DND-41 (cell line): ENCODE measurements at regions not wholly inside any gene's neighbourhood (a gene's known extent, or its start where the extent isn't known, plus 50 kb on each side); places are given as distances from the start of the nearest gene placed in this dataset.

ENCODE experiments used
- ATAC-seq: fragments of 200-7000 bp; cut with Tn5 transposase; 3 replicates; pipeline ENCODE4 v1.9.1; 2021; ENCODE audit warnings: low read depth; ENCODE audit not compliant: insufficient read depth
- DNase-seq: peaks from one replicate; pipeline ENCODE4 v3.0.0-alpha.2; 2020
- H2AFZ ChIP-seq: 2 replicates; pipeline ENCODE4 v1.6.0; 2012; ENCODE audit warnings: low read depth, low read length
- H3K27ac ChIP-seq: 2 replicates; pipeline ENCODE4 v1.5.1; 2012; ENCODE audit warnings: low read length, inconsistent platforms
- H3K27me3 ChIP-seq: fragments of 200-600 bp; sonication (generic); 2 replicates; pipeline ENCODE4 v1.6.0; 2012; ENCODE audit warnings: low read length, mild to moderate bottlenecking, inconsistent platforms; ENCODE audit not compliant: insufficient read depth, poor library complexity
- H3K36me3 ChIP-seq: 2 replicates; pipeline ENCODE4 v1.5.1; 2012; ENCODE audit warnings: low read length, inconsistent platforms; ENCODE audit not compliant: insufficient read depth
- H3K4me1 ChIP-seq: 2 replicates; pipeline ENCODE4 v1.5.1; 2012; ENCODE audit warnings: mild to moderate bottlenecking, low read length; ENCODE audit not compliant: insufficient read depth
- H3K4me2 ChIP-seq: 2 replicates; pipeline ENCODE4 v1.6.0; 2012; ENCODE audit warnings: mild to moderate bottlenecking, moderate library complexity, low read length, inconsistent platforms; ENCODE audit not compliant: insufficient read depth
- H3K4me3 ChIP-seq, 2 experiments: fragments of 200-600 bp in 1 of 2; shearing (Covaris generic) in 1 of 2; 2 replicates each; pipeline ENCODE4 v1.5.1; 2012 to 2016; ENCODE audit warnings: inconsistent platforms in 2 of 2, low read length in 2 of 2, mild to moderate bottlenecking in 2 of 2, low read depth in 1 of 2, moderate library complexity in 1 of 2
- H3K79me2 ChIP-seq: 2 replicates; pipeline ENCODE4 v1.6.0; 2012; ENCODE audit warnings: low read length, inconsistent platforms; ENCODE audit not compliant: insufficient read depth
- H3K9ac ChIP-seq: 2 replicates; pipeline ENCODE4 v1.6.0; 2012; ENCODE audit warnings: low read depth, mild to moderate bottlenecking, inconsistent platforms, low read length, moderate library complexity
- H3K9me3 ChIP-seq: 2 replicates; pipeline ENCODE4 v1.5.1; 2012; ENCODE audit warnings: low read length, moderate library complexity, mild to moderate bottlenecking, inconsistent platforms; ENCODE audit not compliant: insufficient read depth, severe bottlenecking
- H4K20me1 ChIP-seq: 2 replicates; pipeline ENCODE4 v1.6.0; 2012; ENCODE audit warnings: low read length; ENCODE audit not compliant: insufficient read depth
- CTCF ChIP-seq: IDR thresholded peaks from 2 replicates; pipeline ENCODE4 v1.5.1; 2012; ENCODE audit warnings: borderline replicate concordance, low read length, moderate library complexity, mild to moderate bottlenecking; ENCODE audit not compliant: poor library complexity, severe bottlenecking; ENCODE audit errors: extremely low read depth
- EZH2 ChIP-seq: IDR thresholded peaks from 3 replicates; pipeline ENCODE4 v1.6.1; 2012; ENCODE audit warnings: borderline replicate concordance, low read depth, mild to moderate bottlenecking, moderate library complexity, low read length, inconsistent platforms; ENCODE audit not compliant: severe bottlenecking

- no peak for TF ChIP-seq CTCF
- no peak for TF ChIP-seq EZH2
- ATAC-seq = no peak
- H3K4me3 ChIP-seq = no peak overlapping the region
These were observed 380.3 kb upstream of the RSPO3 start for GRCh38 chr6:126738146-126738545.

GRCh38 chr6:126738641-126739040 is 379.8 kb upstream of the RSPO3 start:
- DNase-seq (no peak), ATAC-seq (no peak)
- TF ChIP-seq EZH2 (no peak), CTCF (no peak)
- Histone ChIP-seq H4K20me1 (no peaks in the 10 kb centered on the region), H3K27ac (no peak overlapping the region), H3K4me3 (no peak overlapping the region), H3K4me2 (no peak overlapping the region), H3K36me3 (no peaks in the 10 kb centered on the region), H3K27me3 (no peaks in the 10 kb centered on the region), H3K4me1 (no peaks in the 10 kb centered on the region), H3K79me2 (no peaks in the 10 kb centered on the region), H3K9ac (no peak overlapping the region), H2AFZ (no peak overlapping the region), H3K9me3 (no peaks in the 10 kb centered on the region)

More at GRCh38 chr6:126738146-126738545, 380.3 kb upstream of the RSPO3 start:
- no peak overlapping the region for H3K4me2 ChIP-seq
- H3K27ac ChIP-seq = no peak overlapping the region
- no peak overlapping the region for H2AFZ ChIP-seq
- DNase-seq = no peak
- H4K20me1 ChIP-seq = no peaks in the 10 kb centered on the region
- H3K9ac ChIP-seq = no peak overlapping the region
- H3K9me3 ChIP-seq = no peaks in the 10 kb centered on the region
- no peaks in the 10 kb centered on the region for H3K4me1 ChIP-seq
- H3K27me3 ChIP-seq = no peaks in the 10 kb centered on the region
- no peaks in the 10 kb centered on the region for H3K36me3 ChIP-seq
- H3K79me2 ChIP-seq = no peaks in the 10 kb centered on the region

- ATAC-seq = no peak
- Histone ChIP-seq H3K4me2 (no peak overlapping the region), H3K4me3 (no peak overlapping the region), H3K9ac (no peak overlapping the region), H3K27ac (no peak overlapping the region), H3K79me2 (no peaks in the 10 kb centered on the region), H3K9me3 (no peaks in the 10 kb centered on the region), H3K27me3 (no peaks in the 10 kb centered on the region), H3K4me1 (no peaks in the 10 kb centered on the region), H4K20me1 (no peaks in the 10 kb centered on the region), H2AFZ (no peak overlapping the region), H3K36me3 (no peaks in the 10 kb centered on the region)
- TF ChIP-seq CTCF (no peak), EZH2 (no peak)
- no peak for DNase-seq
These were observed 375.4 kb upstream of the RSPO3 start for GRCh38 chr6:126743076-126743475.

- H3K4me2 ChIP-seq = no peak overlapping the region
- no peak for TF ChIP-seq EZH2
- TF ChIP-seq CTCF = no peak
- no peak for ATAC-seq
- DNase-seq = no peak
- H3K4me3 ChIP-seq = no peak overlapping the region
- no peaks in the 10 kb centered on the region for H4K20me1 ChIP-seq
- H2AFZ ChIP-seq = no peak overlapping the region
- H3K9ac ChIP-seq = no peak overlapping the region
- no peaks in the 10 kb centered on the region for H3K36me3 ChIP-seq
- no peak overlapping the region for H3K27ac ChIP-seq
- no peaks in the 10 kb centered on the region for H3K79me2 ChIP-seq
- H3K27me3 ChIP-seq = no peaks in the 10 kb centered on the region
- no peaks in the 10 kb centered on the region for H3K9me3 ChIP-seq
- no peaks in the 10 kb centered on the region for H3K4me1 ChIP-seq
These were observed 370.5 kb upstream of the RSPO3 start for GRCh38 chr6:126747728-126748540.
